NCI-H82 treated with DMSO at 0.1 percent for 48 hours (cell line): ENCODE measurements at regions not wholly inside any gene's neighbourhood (a gene's known extent, or its start where the extent isn't known, plus 50 kb on each side); places are given as distances from the start of the nearest gene placed in this dataset.

Experiments
- DNase-seq: peaks from one replicate; lab custom pipeline; 2025; ENCODE audit not compliant: unreplicated experiment; lab: John Stamatoyannopoulos, UW

GRCh38 chr5:35282810-35283209 is 52.5 kb upstream of the PRLR start:
- no peak for DNase-seq

- no peak for DNase-seq
These were observed 51.3 kb upstream of the PRLR start for GRCh38 chr5:35281613-35282012.
